BLaER1 treated with 17β-estradiol and CSF1 and Interleukin-3, amounts not matched to agents 10 nM and 100 nM (cell line): ENCODE measurements at regions not wholly inside any gene's neighbourhood (a gene's known extent, or its start where the extent isn't known, plus 50 kb on each side); places are given as distances from the start of the nearest gene placed in this dataset.
"Not testable (repeated sequence)": the region's sequence is repeated elsewhere in the genome, so short reads cannot be mapped to it uniquely, and the experiment has no call there.

Source experiments
- H3K27ac ChIP-seq, 11 experiments: shearing (Covaris generic); formaldehyde crosslinking; 2 replicates each; pipeline ENCODE4 v1.8.1; 2022
- H3K27me3 ChIP-seq, 11 experiments: shearing (Covaris generic); formaldehyde crosslinking; 2 replicates each; pipeline ENCODE4 v1.8.1; 2022
- H3K36me3 ChIP-seq, 11 experiments: shearing (Covaris generic); formaldehyde crosslinking; 2 replicates each; pipeline ENCODE4 v1.8.1; 2022
- H3K4me1 ChIP-seq, 10 experiments: shearing (Covaris generic); formaldehyde crosslinking; 2 replicates each; pipeline ENCODE4 v1.8.1; 2022
- H3K4me2 ChIP-seq, 11 experiments: shearing (Covaris generic); formaldehyde crosslinking; 2 replicates each; pipeline ENCODE4 v1.8.1; 2022
- H3K4me3 ChIP-seq, 10 experiments: shearing (Covaris generic); formaldehyde crosslinking; 2 replicates each; pipeline ENCODE4 v1.8.1; 2022
- H3K9ac ChIP-seq, 11 experiments: shearing (Covaris generic); formaldehyde crosslinking; 2 replicates each; pipeline ENCODE4 v1.8.1; 2022
- H3K9me3 ChIP-seq, 11 experiments: shearing (Covaris generic); formaldehyde crosslinking; replicated peaks in 1 of 11; 2 replicates each; pipeline ENCODE4 v1.8.1; 2022
- H4K20me1 ChIP-seq, 11 experiments: shearing (Covaris generic); formaldehyde crosslinking; 2 replicates each; pipeline ENCODE4 v1.8.1; 2022
- Cebpa-rat ChIP-seq, 11 experiments: shearing (Covaris generic); IDR thresholded peaks; 2 replicates each; pipeline ENCODE4 v1.8.1; 2022

- Histone ChIP-seq H3K9me3 (no peaks in the 10 kb centered on the region), H3K36me3 (no peaks in the 10 kb centered on the region), H3K4me2 (no peak overlapping the region), H3K27ac (no peak overlapping the region), H3K9ac (no peak overlapping the region), H4K20me1 (no peaks in the 10 kb centered on the region), H3K4me1 (no peaks in the 10 kb centered on the region), H3K4me3 (no peak overlapping the region), H3K27me3 (no peaks in the 10 kb centered on the region)
- TF ChIP-seq Cebpa-rat (IDR thresholded peaks at IDR 0.05) = no peak
These were observed 478.2 kb downstream of the SPATA31D1 start for GRCh38 chr9:82466616-82467260.

GRCh38 chr9:82467436-82467835 is 478.9 kb downstream of the SPATA31D1 start:
- no peak overlapping the region for H3K4me2 ChIP-seq
- H4K20me1 ChIP-seq = no peaks in the 10 kb centered on the region
- TF ChIP-seq Cebpa-rat (IDR thresholded peaks at IDR 0.05) = no peak
- no peak overlapping the region for H3K4me3 ChIP-seq
- no peak overlapping the region for H3K27ac ChIP-seq
- H3K36me3 ChIP-seq = no peaks in the 10 kb centered on the region
- H3K27me3 ChIP-seq = no peaks in the 10 kb centered on the region
- no peaks in the 10 kb centered on the region for H3K9me3 ChIP-seq
- no peak overlapping the region for H3K9ac ChIP-seq
- no peaks in the 10 kb centered on the region for H3K4me1 ChIP-seq

GRCh38 chr9:82474235-82474634 is 485.7 kb downstream of the SPATA31D1 start:
- Histone ChIP-seq H3K27ac (no peak overlapping the region), H3K9ac (no peak overlapping the region), H4K20me1 (no peaks in the 10 kb centered on the region), H3K4me1 (no peaks in the 10 kb centered on the region), H3K9me3 (no peaks in the 10 kb centered on the region), H3K36me3 (no peaks in the 10 kb centered on the region), H3K4me2 (no peak overlapping the region), H3K27me3 (no peaks in the 10 kb centered on the region), H3K4me3 (no peak overlapping the region)
- TF ChIP-seq Cebpa-rat (IDR thresholded peaks at IDR 0.05) = no peak

- no peak overlapping the region for H3K27ac ChIP-seq
- H3K36me3 ChIP-seq = no peaks in the 10 kb centered on the region
- H3K9me3 ChIP-seq = no peaks in the 10 kb centered on the region
- H3K4me2 ChIP-seq = no peak overlapping the region
- TF ChIP-seq Cebpa-rat (IDR thresholded peaks at IDR 0.05) = no peak
- H3K27me3 ChIP-seq = no peaks in the 10 kb centered on the region
- no peaks in the 10 kb centered on the region for H4K20me1 ChIP-seq
- H3K9ac ChIP-seq = no peak overlapping the region
- no peaks in the 10 kb centered on the region for H3K4me1 ChIP-seq
- no peak overlapping the region for H3K4me3 ChIP-seq
These were observed 487.2 kb downstream of the SPATA31D1 start for GRCh38 chr9:82475584-82476301.

GRCh38 chr9:82480921-82481320 is 492.3 kb downstream of the SPATA31D1 start:
- Histone ChIP-seq H3K9ac (no peak overlapping the region), H4K20me1 (no peaks in the 10 kb centered on the region), H3K4me1 (no peaks in the 10 kb centered on the region), H3K36me3 (no peaks in the 10 kb centered on the region), H3K27ac (no peak overlapping the region), H3K4me3 (no peak overlapping the region), H3K4me2 (no peak overlapping the region), H3K27me3 (no peaks in the 10 kb centered on the region), H3K9me3 (no peaks in the 10 kb centered on the region)
- no peak for TF ChIP-seq Cebpa-rat (IDR thresholded peaks at IDR 0.05)

- Histone ChIP-seq H3K9ac (no peak overlapping the region), H3K36me3 (no peaks in the 10 kb centered on the region), H4K20me1 (no peaks in the 10 kb centered on the region), H3K4me2 (no peak overlapping the region), H3K9me3 (no peaks in the 10 kb centered on the region), H3K4me1 (peaks cover 0 to 7% (median 0%) of the 10 kb centered on the region in 10 experiments; a peak in 2 of 20 replicates), H3K27ac (no peak overlapping the region), H3K27me3 (no peaks in the 10 kb centered on the region), H3K4me3 (no peak overlapping the region)
- no peak for TF ChIP-seq Cebpa-rat (IDR thresholded peaks at IDR 0.05)
These were observed 499.4 kb downstream of the SPATA31D1 start for GRCh38 chr9:82487935-82488312.

GRCh38 chr9:82488313-82489200 is 500.0 kb downstream of the SPATA31D1 start:
- no peaks in the 10 kb centered on the region for H3K27me3 ChIP-seq
- TF ChIP-seq Cebpa-rat (IDR thresholded peaks at IDR 0.05) = no peak
- no peaks in the 10 kb centered on the region for H3K9me3 ChIP-seq
- H3K36me3 ChIP-seq = no peaks in the 10 kb centered on the region
- peaks cover 0 to 7% (median 0%) of the 10 kb centered on the region in 10 experiments; a peak in 2 of 20 replicates for H3K4me1 ChIP-seq
- no peaks in the 10 kb centered on the region for H4K20me1 ChIP-seq
- H3K9ac ChIP-seq = no peak overlapping the region
- no peak overlapping the region for H3K27ac ChIP-seq
- H3K4me3 ChIP-seq = no peak overlapping the region
- no peak overlapping the region for H3K4me2 ChIP-seq

- H3K4me1 ChIP-seq = peaks cover 0 to 7% (median 0%) of the 10 kb centered on the region in 10 experiments; a peak in 2 of 20 replicates
- H3K9ac ChIP-seq = no peak overlapping the region
- H3K4me3 ChIP-seq = no peak overlapping the region
- H3K27me3 ChIP-seq = no peaks in the 10 kb centered on the region
- no peaks in the 10 kb centered on the region for H3K36me3 ChIP-seq
- no peak for TF ChIP-seq Cebpa-rat (IDR thresholded peaks at IDR 0.05)
- H3K27ac ChIP-seq = no peak overlapping the region
- H3K9me3 ChIP-seq = no peaks in the 10 kb centered on the region
- no peak overlapping the region for H3K4me2 ChIP-seq
- no peaks in the 10 kb centered on the region for H4K20me1 ChIP-seq
These were observed 500.7 kb downstream of the SPATA31D1 start for GRCh38 chr9:82489201-82489821.

GRCh38 chr9:82490019-82490499 is 501.5 kb downstream of the SPATA31D1 start:
- no peak for TF ChIP-seq Cebpa-rat (IDR thresholded peaks at IDR 0.05)
- H3K9ac ChIP-seq = no peak overlapping the region
- H3K9me3 ChIP-seq = no peaks in the 10 kb centered on the region
- H3K27me3 ChIP-seq = no peaks in the 10 kb centered on the region
- H3K36me3 ChIP-seq = no peaks in the 10 kb centered on the region
- no peak overlapping the region for H3K4me2 ChIP-seq
- H3K4me3 ChIP-seq = no peak overlapping the region
- peaks cover 0 to 7% (median 0%) of the 10 kb centered on the region in 10 experiments; a peak in 2 of 20 replicates for H3K4me1 ChIP-seq
- no peaks in the 10 kb centered on the region for H4K20me1 ChIP-seq
- no peak overlapping the region for H3K27ac ChIP-seq

- H3K4me3 ChIP-seq, H4K20me1 ChIP-seq, H3K4me2 ChIP-seq, H3K27me3 ChIP-seq, H3K36me3 ChIP-seq, H3K27ac ChIP-seq, H3K4me1 ChIP-seq, H3K9ac ChIP-seq, H3K9me3 ChIP-seq: not testable (repeated sequence)
These were observed 502.2 kb downstream of the SPATA31D1 start for GRCh38 chr9:82490821-82491220.
